AG10803 (cell line): ENCODE measurements at regions not wholly inside any gene's neighbourhood (a gene's known extent, or its start where the extent isn't known, plus 50 kb on each side); places are given as distances from the start of the nearest gene placed in this dataset.

Experiments used
- DNase-seq: peaks from one replicate; pipeline ENCODE4 v3.0.0; 2010; ENCODE audit warnings: low read depth
- H3K4me3 ChIP-seq: 2 replicates; pipeline ENCODE4 v1.5.1; 2011; ENCODE audit warnings: mild to moderate bottlenecking, low read length, control low read depth
- CTCF ChIP-seq: conservative IDR thresholded peaks from 2 replicates; pipeline ENCODE4 v1.5.1; 2011; ENCODE audit warnings: mild to moderate bottlenecking, low read length, control low read depth, inconsistent platforms

DNA sequence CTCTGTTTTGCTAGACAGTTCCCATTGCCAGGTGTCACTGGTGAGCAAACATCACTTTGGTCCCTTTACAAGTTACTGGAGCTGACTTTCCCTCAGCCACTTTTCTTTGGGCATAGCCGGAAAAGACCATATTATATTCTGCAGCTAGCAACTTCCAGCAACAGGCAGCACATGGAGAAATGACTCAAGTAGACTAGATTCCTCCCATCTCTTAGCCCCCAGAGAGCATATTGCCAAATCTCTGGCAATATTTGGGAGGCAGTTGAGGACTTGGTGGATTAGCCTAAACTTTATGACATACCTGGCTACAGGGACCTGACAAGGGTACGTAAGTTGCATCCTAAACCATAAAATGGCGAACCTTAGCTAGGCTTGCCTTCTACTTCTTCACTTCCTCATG lies 204.7 kb upstream of the MPDZ start:
- H3K4me3 ChIP-seq, result no peak overlapping the region
- DNase-seq, result no peak
- no peak for TF ChIP-seq CTCF

DNA sequence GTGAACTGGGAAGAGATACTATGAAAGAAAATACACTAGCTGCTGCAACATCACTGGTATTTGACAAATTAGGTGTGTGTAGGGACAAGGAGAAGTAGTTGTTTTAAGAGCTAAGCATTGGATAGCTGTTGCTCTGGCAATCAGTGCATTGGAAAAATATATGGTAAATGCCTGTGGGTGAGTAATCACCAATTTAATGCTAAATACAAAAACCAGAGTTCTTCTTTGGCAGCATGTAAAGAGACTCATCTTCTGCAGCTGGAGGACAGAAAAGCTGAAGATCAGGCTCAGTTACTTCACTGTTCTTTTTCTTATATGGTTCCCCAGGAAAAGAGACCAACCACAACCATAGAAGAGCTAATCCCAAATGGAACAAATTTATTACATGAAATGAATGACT lies 201.8 kb upstream of the MPDZ start:
- DNase-seq, result peak; percentile 2
- H3K4me3 ChIP-seq, result no peak overlapping the region
- TF ChIP-seq CTCF, result no peak

GRCh38 chr9:13480693-13481092 lies 201.2 kb upstream of the MPDZ start:
- DNase-seq, result peak; percentile 80

GRCh38 chr9:13479096-13479495 lies 199.6 kb upstream of the MPDZ start:
- TF ChIP-seq CTCF, result no peak
- DNase-seq, result no peak
- no peak overlapping the region for H3K4me3 ChIP-seq

More at GRCh38 chr9:13480693-13481092, 201.2 kb upstream of the MPDZ start:
- no peak overlapping the region for H3K4me3 ChIP-seq
- TF ChIP-seq CTCF, result no peak

- H3K4me3 ChIP-seq, result no peak overlapping the region
- DNase-seq, result peak; percentile 49
These were observed 199.1 kb upstream of the MPDZ start for GRCh38 chr9:13478639-13479038.

GRCh38 chr9:13478160-13478559 lies 198.7 kb upstream of the MPDZ start:
- peak; percentile 35 for DNase-seq
- no peak for TF ChIP-seq CTCF
- no peak overlapping the region for H3K4me3 ChIP-seq

More at GRCh38 chr9:13478639-13479038, 199.1 kb upstream of the MPDZ start:
- no peak for TF ChIP-seq CTCF

DNA sequence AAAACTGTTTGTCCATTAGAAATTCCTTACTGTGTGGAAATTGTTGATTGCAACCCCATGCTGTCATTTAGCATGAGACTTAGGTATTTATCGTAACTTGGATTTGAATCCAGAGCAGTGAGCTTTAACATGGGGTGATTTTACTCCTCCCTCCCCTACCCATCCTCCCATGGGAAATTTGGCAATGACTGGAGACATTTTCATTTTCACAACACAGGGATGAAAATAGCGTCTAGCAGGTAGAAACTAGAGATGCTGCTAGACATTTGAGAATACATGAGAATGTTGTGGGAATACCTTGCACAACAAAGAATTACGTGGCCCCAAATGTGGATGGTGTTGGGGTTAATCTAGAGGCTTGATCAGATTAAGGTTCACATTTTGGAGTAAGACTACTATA lies 191.3 kb upstream of the MPDZ start:
- no peak overlapping the region for H3K4me3 ChIP-seq
- no peak for TF ChIP-seq CTCF
- no peak for DNase-seq
